SH-SY5Y (cell line): ENCODE measurements at regions not wholly inside any gene's neighbourhood (a gene's known extent, or its start where the extent isn't known, plus 50 kb on each side); places are given as distances from the start of the nearest gene placed in this dataset.

ENCODE experiments used
- GATA2 ChIP-seq: IDR thresholded peaks from 2 replicates; pipeline ENCODE4 v1.6.1; 2011; ENCODE audit warnings: mild to moderate bottlenecking, low read depth, low read length
- GATA3 ChIP-seq: IDR thresholded peaks from 2 replicates; pipeline ENCODE4 v1.6.1; 2011; ENCODE audit warnings: low read depth, mild to moderate bottlenecking, low read length, moderate library complexity

GRCh38 chr7:12759151-12759550 lies 71.7 kb downstream of the ARL4A start:
- TF ChIP-seq GATA2, result no peak
- TF ChIP-seq GATA3, result no peak
